KMS-11 (cell line): ENCODE measurements at regions not wholly inside any gene's neighbourhood (a gene's known extent, or its start where the extent isn't known, plus 50 kb on each side); places are given as distances from the start of the nearest gene placed in this dataset.
"Not testable (repeated sequence)": the region's sequence is repeated elsewhere in the genome, so short reads cannot be mapped to it uniquely, and the experiment has no call there.

Source experiments
- H2AFZ ChIP-seq: fragments of 200-600 bp; sonication (generic); 2 replicates; pipeline ENCODE4 v1.6.1; 2016; ENCODE audit warnings: antibody characterized with exemption, mixed run types, low read depth
- H3K27ac ChIP-seq: fragments of 200-600 bp; sonication (generic); 2 replicates; pipeline ENCODE4 v1.6.1; 2016; ENCODE audit warnings: mild to moderate bottlenecking, mixed run types
- H3K27me3 ChIP-seq: fragments of 200-600 bp; sonication (generic); 2 replicates; pipeline ENCODE4 v1.6.1; 2017; ENCODE audit warnings: mild to moderate bottlenecking, low read depth, mixed run types, moderate library complexity; ENCODE audit not compliant: insufficient read depth
- H3K36me3 ChIP-seq: fragments of 200-600 bp; sonication (generic); 2 replicates; pipeline ENCODE4 v1.6.1; 2017; ENCODE audit warnings: mild to moderate bottlenecking, mixed run types; ENCODE audit not compliant: insufficient read depth
- H3K4me1 ChIP-seq: fragments of 200-600 bp; sonication (generic); 2 replicates; pipeline ENCODE4 v1.6.1; 2016; ENCODE audit warnings: mild to moderate bottlenecking, low read depth, mixed run types; ENCODE audit not compliant: poor library complexity, severe bottlenecking
- H3K4me2 ChIP-seq: fragments of 200-600 bp; sonication (generic); 2 replicates; pipeline ENCODE4 v1.7.0; 2016; ENCODE audit warnings: mild to moderate bottlenecking, mixed run types
- H3K4me3 ChIP-seq: fragments of 200-600 bp; sonication (generic); IDR thresholded peaks from 2 replicates; pipeline ENCODE4 v1.6.1; 2017; ENCODE audit warnings: low read depth, low read length, mixed read lengths; ENCODE audit not compliant: insufficient read depth
- H3K79me2 ChIP-seq: fragments of 200-600 bp; sonication (generic); 2 replicates; pipeline ENCODE4 v1.6.1; 2016; ENCODE audit warnings: low read depth, mixed run types; ENCODE audit not compliant: insufficient read depth
- H3K9ac ChIP-seq: fragments of 200-600 bp; sonication (generic); 2 replicates; pipeline ENCODE4 v1.6.1; 2016; ENCODE audit warnings: mild to moderate bottlenecking, mixed run types
- H4K20me1 ChIP-seq: fragments of 200-600 bp; sonication (generic); 2 replicates; pipeline ENCODE4 v1.6.1; 2016; ENCODE audit warnings: mild to moderate bottlenecking, mixed run types; ENCODE audit not compliant: insufficient read depth
- TF ChIP-seq, protein P1 (sequence below): fragments of 200-600 bp; sonication (generic); conservative IDR thresholded peaks from 2 replicates; pipeline ENCODE4 v1.6.1; 2017; ENCODE audit warnings: low read depth, mild to moderate bottlenecking, antibody characterized with exemption, low read length, moderate library complexity, mixed read lengths

DNA sequence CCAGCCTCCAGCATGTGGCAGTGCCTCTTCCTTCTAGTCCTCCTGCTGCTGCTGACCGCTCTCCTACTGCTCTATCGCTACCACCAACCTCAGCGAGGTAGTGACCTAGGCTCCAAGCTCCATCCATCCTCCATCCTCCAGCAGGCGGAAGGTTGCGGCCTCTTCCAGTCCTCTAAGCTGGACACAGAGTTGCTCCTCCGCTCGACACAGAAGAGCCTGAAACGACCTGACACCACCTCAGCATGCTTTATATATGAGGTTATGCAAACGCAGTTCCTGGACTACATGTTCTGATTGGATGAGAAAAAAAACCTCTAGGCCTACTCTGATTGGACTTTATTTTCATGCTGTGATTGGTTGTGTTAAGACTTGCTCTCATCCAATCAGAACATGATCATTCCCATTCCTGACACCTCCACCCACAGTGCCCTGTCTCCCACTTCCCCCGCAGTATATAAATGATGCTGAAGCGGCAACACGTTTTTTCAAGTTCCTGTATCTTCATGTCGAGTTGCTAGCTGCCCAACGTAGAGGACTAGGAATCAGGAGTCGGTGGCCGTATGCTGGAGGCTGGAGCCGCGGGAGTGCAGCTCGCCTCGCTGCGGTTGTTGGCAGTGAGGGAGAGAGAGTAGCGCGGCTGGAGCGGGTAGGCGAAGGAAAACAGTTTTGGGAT, 398.1 kb downstream of the KCNJ18 start:
- H3K27ac ChIP-seq: no peak overlapping the region
- H3K27me3 ChIP-seq: no peaks in the 10 kb centered on the region
- H4K20me1 ChIP-seq: no peaks in the 10 kb centered on the region
- H3K4me1 ChIP-seq: no peaks in the 10 kb centered on the region
- H3K9ac ChIP-seq: no peak overlapping the region
- H3K4me2 ChIP-seq: no peak overlapping the region
- no peak overlapping the region for H2AFZ ChIP-seq
- TF ChIP-seq, protein P1, sequence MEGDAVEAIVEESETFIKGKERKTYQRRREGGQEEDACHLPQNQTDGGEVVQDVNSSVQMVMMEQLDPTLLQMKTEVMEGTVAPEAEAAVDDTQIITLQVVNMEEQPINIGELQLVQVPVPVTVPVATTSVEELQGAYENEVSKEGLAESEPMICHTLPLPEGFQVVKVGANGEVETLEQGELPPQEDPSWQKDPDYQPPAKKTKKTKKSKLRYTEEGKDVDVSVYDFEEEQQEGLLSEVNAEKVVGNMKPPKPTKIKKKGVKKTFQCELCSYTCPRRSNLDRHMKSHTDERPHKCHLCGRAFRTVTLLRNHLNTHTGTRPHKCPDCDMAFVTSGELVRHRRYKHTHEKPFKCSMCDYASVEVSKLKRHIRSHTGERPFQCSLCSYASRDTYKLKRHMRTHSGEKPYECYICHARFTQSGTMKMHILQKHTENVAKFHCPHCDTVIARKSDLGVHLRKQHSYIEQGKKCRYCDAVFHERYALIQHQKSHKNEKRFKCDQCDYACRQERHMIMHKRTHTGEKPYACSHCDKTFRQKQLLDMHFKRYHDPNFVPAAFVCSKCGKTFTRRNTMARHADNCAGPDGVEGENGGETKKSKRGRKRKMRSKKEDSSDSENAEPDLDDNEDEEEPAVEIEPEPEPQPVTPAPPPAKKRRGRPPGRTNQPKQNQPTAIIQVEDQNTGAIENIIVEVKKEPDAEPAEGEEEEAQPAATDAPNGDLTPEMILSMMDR: no peak
- H3K4me3 ChIP-seq: no peak overlapping the region
- H3K79me2 ChIP-seq: no peaks in the 10 kb centered on the region
- H3K36me3 ChIP-seq: no peaks in the 10 kb centered on the region

DNA sequence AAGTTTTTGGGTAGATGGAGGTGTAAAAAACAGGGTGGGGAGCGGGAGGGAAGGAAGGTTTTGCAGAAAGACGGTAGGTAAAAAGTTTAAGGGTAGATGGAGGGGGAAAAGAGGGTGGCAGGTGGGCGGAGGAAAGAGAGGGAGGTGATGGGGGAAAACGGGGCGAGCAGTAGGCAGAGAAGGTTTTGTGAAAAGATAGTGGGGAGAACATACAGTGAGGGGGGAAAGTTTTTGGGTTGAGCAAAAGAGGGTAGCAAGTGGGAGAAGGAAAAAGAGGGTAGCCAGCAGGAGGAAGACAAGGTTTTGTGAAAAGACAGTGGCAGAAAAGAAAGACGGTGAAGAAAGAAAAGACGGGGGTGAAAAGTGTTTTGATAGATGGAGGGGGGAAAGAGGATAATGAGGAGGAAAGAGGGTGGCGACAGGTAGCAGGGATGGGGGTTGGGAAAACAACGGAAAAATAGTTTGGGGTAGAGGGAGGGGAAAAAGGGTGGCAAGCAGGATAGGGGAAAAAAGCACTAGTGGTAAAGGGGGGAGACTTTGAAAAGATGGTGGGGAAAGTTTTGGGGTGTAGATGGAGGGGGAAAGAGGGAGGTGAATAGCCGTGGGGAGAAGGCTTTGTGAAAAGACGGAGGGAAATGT, 398.8 kb downstream of the KCNJ18 start:
- H3K4me2 ChIP-seq, H3K4me3 ChIP-seq, H3K27me3 ChIP-seq, H3K79me2 ChIP-seq, H4K20me1 ChIP-seq, H3K27ac ChIP-seq, H2AFZ ChIP-seq, H3K4me1 ChIP-seq, H3K9ac ChIP-seq, H3K36me3 ChIP-seq: not testable (repeated sequence)

- H3K9ac ChIP-seq, H3K79me2 ChIP-seq, H3K36me3 ChIP-seq, H3K4me1 ChIP-seq, H4K20me1 ChIP-seq, H3K27me3 ChIP-seq, H3K27ac ChIP-seq, H2AFZ ChIP-seq, H3K4me3 ChIP-seq, H3K4me2 ChIP-seq: not testable (repeated sequence)
Observed at GRCh38 chr17:22091840-22092239, 399.5 kb downstream of the KCNJ18 start.

DNA sequence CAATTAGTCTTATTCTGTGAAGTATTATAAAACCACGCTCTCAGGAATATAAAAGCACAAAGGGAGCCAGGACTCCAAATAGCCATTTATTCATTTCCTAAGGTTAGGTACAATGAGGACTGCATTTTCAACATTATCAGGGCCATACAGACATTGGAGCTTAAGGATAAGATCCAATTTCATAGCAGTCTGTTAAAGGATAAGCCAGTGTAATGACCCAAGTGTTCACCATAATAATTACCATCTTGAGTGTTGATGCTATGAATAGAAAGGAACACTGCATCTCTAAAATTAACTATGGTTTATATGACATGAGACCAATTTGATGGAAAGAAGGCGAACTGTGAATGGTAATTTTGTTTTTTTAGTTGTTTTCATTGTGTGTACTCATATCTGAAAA, 403.1 kb downstream of the KCNJ18 start:
- H3K9ac ChIP-seq, H4K20me1 ChIP-seq, H3K79me2 ChIP-seq, H3K36me3 ChIP-seq, H3K27me3 ChIP-seq, H3K4me2 ChIP-seq, H3K4me1 ChIP-seq, H3K4me3 ChIP-seq, H3K27ac ChIP-seq, H2AFZ ChIP-seq: not testable (repeated sequence)

GRCh38 chr17:22099633-22100032, 407.3 kb downstream of the KCNJ18 start:
- H3K4me1 ChIP-seq, H4K20me1 ChIP-seq, H3K4me2 ChIP-seq, H3K9ac ChIP-seq, H3K4me3 ChIP-seq, H3K79me2 ChIP-seq, H3K27ac ChIP-seq, H2AFZ ChIP-seq, H3K27me3 ChIP-seq, H3K36me3 ChIP-seq: not testable (repeated sequence)

DNA sequence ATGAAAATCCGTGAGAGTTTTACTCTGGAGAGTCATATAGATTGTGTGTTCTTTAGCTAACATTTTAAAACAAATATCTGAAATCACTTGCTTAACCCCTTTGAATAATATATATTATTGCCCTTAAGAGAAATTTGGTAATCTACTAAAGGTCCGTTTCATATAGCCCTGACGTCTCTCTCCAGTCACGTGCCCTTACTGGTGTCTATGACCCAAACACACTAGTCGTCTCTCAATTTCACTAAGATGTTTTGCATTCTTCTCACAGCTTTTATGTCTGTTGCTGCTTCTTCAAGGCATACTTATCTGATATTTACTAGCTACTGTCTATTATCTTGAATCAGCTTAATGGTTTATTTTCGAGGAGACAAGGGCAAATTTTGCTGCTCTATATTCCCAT, 409.9 kb downstream of the KCNJ18 start:
- Histone ChIP-seq H2AFZ (no peak overlapping the region), H3K27me3 (no peaks in the 10 kb centered on the region), H3K27ac (no peak overlapping the region), H3K4me2 (no peak overlapping the region), H3K4me1 (no peaks in the 10 kb centered on the region), H3K36me3 (no peaks in the 10 kb centered on the region), H4K20me1 (no peaks in the 10 kb centered on the region), H3K9ac (no peak overlapping the region), H3K4me3 (no peak overlapping the region), H3K79me2 (no peaks in the 10 kb centered on the region)
- TF ChIP-seq, protein P1: no peak

- H3K4me1 ChIP-seq, H3K27ac ChIP-seq, H3K9ac ChIP-seq, H3K4me3 ChIP-seq, H3K36me3 ChIP-seq, H4K20me1 ChIP-seq, H3K27me3 ChIP-seq, H3K79me2 ChIP-seq, H3K4me2 ChIP-seq, H2AFZ ChIP-seq: not testable (repeated sequence)
Observed at GRCh38 chr17:22116720-22117119, 424.4 kb downstream of the KCNJ18 start.

DNA sequence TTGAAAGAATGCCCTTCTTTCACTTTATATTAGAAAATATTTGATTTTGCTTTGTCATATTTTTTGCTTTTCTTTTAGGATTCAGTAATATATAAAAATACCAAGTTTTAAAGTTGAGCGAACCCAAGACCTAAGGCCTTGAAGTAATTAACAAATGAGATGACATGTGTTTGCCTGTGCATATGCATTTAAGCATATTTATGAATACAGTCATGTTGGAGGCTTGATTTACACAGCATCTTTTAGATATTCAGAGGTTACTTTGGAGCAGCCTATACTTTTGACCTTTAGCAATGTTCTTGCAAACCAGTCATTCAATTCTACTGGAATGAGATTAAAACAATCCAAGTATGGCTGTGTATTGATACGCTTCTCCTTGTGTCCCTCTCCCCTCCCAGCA, 425.1 kb downstream of the KCNJ18 start:
- not testable (repeated sequence) for H3K9ac ChIP-seq, H3K36me3 ChIP-seq, H2AFZ ChIP-seq, H3K4me3 ChIP-seq, H3K4me1 ChIP-seq, H3K4me2 ChIP-seq, H3K27me3 ChIP-seq, H3K79me2 ChIP-seq, H3K27ac ChIP-seq, H4K20me1 ChIP-seq

GRCh38 chr17:22119016-22119415, 426.7 kb downstream of the KCNJ18 start:
- H3K79me2 ChIP-seq, H3K36me3 ChIP-seq, H3K4me3 ChIP-seq, H3K4me1 ChIP-seq, H2AFZ ChIP-seq, H3K27ac ChIP-seq, H4K20me1 ChIP-seq, H3K9ac ChIP-seq, H3K27me3 ChIP-seq, H3K4me2 ChIP-seq: not testable (repeated sequence)
